ENCODE measurements at regions not wholly inside any gene's neighbourhood (a gene's known extent, or its start where the extent isn't known, plus 50 kb on each side); places are given as distances from the start of the nearest gene placed in this dataset.

DNA sequence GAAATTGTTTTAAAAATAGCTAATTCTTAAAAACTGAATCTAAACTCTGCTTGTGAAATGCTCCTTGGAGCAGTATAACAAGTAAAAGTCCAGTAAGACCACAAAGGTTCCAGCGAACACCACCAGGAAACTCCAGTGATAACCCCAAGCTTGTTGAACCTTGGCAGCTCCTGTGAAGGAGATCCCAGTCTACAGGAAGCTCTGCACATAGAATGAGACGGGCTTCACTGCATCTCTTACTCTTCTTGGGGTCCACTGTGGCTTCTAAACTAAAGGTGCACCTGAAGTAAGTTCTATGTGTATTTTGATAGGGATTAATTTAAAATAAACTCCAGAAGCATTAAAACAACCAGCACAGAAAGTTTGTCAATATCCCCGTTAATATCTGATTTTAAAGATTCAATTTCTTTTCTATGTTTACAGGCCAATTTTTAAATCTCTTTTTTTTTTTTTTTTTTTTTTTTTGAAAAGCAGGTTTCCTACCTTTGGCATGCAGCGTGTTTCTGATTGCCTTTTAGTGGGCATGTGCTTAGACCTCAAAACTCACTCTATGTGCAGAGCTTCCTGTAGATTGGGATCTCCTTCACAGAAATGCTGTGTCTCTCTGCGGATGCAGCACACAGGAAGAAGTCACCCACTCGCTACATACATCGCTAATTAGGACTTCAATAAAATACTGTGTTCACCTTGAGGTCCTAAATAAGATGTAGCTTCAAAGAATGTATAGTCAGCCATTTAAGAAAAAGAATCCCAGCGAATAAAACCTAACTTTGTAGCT is 508.5 kb downstream of the KLF12 start:
- TF ChIP-seq ZNF565 (CRISPR knock-in tag; conservative IDR thresholded peaks at IDR 0.05; ENCODE audit: low read depth) (no peak), ZC3H10 (CRISPR knock-in tag; IDR thresholded peaks at IDR 0.05) (no peak), TOX (CRISPR knock-in tag; IDR thresholded peaks at IDR 0.05; ENCODE audit: borderline replicate concordance) (no peak), ESRRG (CRISPR knock-in tag; IDR thresholded peaks at IDR 0.05) (no peak), TCF4 (CRISPR knock-in tag; IDR thresholded peaks at IDR 0.05; ENCODE audit: borderline replicate concordance) (no peak)
- TF ChIP-seq, protein P1, sequence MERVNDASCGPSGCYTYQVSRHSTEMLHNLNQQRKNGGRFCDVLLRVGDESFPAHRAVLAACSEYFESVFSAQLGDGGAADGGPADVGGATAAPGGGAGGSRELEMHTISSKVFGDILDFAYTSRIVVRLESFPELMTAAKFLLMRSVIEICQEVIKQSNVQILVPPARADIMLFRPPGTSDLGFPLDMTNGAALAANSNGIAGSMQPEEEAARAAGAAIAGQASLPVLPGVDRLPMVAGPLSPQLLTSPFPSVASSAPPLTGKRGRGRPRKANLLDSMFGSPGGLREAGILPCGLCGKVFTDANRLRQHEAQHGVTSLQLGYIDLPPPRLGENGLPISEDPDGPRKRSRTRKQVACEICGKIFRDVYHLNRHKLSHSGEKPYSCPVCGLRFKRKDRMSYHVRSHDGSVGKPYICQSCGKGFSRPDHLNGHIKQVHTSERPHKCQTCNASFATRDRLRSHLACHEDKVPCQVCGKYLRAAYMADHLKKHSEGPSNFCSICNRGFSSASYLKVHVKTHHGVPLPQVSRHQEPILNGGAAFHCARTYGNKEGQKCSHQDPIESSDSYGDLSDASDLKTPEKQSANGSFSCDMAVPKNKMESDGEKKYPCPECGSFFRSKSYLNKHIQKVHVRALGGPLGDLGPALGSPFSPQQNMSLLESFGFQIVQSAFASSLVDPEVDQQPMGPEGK (CRISPR knock-in tag; IDR thresholded peaks at IDR 0.05; ENCODE audit: borderline replicate concordance), result no peak
- TF ChIP-seq, protein P2, sequence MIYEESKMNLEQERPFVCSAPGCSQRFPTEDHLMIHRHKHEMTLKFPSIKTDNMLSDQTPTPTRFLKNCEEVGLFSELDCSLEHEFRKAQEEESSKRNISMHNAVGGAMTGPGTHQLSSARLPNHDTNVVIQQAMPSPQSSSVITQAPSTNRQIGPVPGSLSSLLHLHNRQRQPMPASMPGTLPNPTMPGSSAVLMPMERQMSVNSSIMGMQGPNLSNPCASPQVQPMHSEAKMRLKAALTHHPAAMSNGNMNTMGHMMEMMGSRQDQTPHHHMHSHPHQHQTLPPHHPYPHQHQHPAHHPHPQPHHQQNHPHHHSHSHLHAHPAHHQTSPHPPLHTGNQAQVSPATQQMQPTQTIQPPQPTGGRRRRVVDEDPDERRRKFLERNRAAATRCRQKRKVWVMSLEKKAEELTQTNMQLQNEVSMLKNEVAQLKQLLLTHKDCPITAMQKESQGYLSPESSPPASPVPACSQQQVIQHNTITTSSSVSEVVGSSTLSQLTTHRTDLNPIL (CRISPR knock-in tag; IDR thresholded peaks at IDR 0.05; ENCODE audit: low read depth), result no peak
